ENCODE measurements at regions not wholly inside any gene's neighbourhood (a gene's known extent, or its start where the extent isn't known, plus 50 kb on each side); places are given as distances from the start of the nearest gene placed in this dataset.

DNA sequence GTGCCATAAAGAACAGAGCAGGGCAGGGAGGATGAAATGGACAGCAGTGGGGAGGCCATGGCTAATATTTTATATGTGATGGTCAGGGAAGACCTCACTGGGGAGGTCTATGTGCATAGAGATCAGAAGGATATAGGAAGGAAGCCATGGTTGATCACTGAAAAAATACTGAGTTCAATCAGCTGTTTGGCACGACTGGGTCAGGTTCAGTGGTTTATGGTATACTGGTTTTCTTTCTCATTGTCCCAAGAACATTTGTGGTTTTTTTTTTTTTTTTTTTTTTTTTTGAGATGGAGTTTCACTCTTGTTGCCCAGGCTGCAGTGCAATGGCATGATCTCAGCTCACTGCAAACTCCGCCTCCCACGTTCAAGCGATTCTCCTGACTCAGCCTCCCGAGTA is 78.3 kb upstream of the TIAM2 start:
- no peaks in the 10 kb centered on the region for H3K4me1 Mint-ChIP-seq
- H3K27ac Mint-ChIP-seq, result no peak overlapping the region
- no peaks in the 10 kb centered on the region for H3K36me3 Mint-ChIP-seq (ENCODE audit: low read depth)
- TF ChIP-seq, protein P1, sequence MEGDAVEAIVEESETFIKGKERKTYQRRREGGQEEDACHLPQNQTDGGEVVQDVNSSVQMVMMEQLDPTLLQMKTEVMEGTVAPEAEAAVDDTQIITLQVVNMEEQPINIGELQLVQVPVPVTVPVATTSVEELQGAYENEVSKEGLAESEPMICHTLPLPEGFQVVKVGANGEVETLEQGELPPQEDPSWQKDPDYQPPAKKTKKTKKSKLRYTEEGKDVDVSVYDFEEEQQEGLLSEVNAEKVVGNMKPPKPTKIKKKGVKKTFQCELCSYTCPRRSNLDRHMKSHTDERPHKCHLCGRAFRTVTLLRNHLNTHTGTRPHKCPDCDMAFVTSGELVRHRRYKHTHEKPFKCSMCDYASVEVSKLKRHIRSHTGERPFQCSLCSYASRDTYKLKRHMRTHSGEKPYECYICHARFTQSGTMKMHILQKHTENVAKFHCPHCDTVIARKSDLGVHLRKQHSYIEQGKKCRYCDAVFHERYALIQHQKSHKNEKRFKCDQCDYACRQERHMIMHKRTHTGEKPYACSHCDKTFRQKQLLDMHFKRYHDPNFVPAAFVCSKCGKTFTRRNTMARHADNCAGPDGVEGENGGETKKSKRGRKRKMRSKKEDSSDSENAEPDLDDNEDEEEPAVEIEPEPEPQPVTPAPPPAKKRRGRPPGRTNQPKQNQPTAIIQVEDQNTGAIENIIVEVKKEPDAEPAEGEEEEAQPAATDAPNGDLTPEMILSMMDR (IDR thresholded peaks at IDR 0.05; ENCODE audit: unreplicated experiment in 3 of 3), result no peak
- H3K4me3 Mint-ChIP-seq, result no peak overlapping the region
- no peaks in the 10 kb centered on the region for H3K9me3 Mint-ChIP-seq
- no peaks in the 10 kb centered on the region for H3K27me3 Mint-ChIP-seq (ENCODE audit: low read depth)

DNA sequence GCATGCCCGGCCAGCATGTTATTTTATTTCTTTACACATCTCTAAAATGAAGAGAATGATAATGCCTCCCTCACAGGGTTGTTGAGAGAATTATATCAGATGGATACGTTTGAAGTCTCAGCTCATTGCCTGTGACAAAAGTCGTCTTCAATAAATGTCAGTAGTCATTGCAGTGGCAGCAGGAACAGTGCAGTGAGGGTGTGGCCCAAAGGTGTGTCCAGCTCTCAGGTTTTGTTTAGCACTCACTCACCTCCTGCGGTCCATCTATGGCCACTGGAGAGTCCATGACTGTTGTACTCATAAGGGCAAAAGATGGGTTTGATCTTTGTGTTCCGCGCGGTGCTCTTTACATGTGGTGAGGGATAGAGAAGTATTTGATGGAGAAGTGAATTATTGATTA is 77.2 kb upstream of the TIAM2 start:
- no peaks in the 10 kb centered on the region for H3K36me3 Mint-ChIP-seq (ENCODE audit: low read depth)
- TF ChIP-seq, protein P1 (IDR thresholded peaks at IDR 0.05; ENCODE audit: unreplicated experiment in 3 of 3), result no peak
- no peak overlapping the region for H3K4me3 Mint-ChIP-seq
- peaks cover 2% of the 10 kb centered on the region for H3K4me1 Mint-ChIP-seq
- H3K27me3 Mint-ChIP-seq (ENCODE audit: low read depth), result no peaks in the 10 kb centered on the region
- H3K9me3 Mint-ChIP-seq, result no peaks in the 10 kb centered on the region
- H3K27ac Mint-ChIP-seq, result no peak overlapping the region

DNA sequence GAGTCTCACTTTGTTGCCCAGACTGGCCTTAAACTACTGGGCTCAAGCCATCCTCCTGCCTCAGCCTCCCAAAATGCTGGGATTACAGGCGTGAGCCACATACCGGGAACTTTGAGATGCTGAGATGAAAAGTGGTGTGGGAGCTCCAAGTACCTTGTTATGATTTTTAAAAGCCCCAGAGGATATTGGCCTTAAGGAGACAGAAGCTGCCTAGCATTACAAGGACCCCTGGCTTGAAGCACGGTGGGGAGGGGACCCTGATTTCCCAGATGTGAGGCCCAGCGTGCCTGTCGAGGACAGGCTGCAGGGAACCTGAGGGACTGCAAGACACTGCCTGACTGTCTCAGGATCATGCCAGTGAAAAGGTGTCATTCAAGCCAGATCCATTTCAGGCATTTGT is 75.3 kb upstream of the TIAM2 start:
- H3K4me3 Mint-ChIP-seq, result no peak overlapping the region
- peaks cover 7% of the 10 kb centered on the region for H3K4me1 Mint-ChIP-seq
- no peak overlapping the region for H3K27ac Mint-ChIP-seq
- no peaks in the 10 kb centered on the region for H3K36me3 Mint-ChIP-seq (ENCODE audit: low read depth)
- TF ChIP-seq, protein P1 (IDR thresholded peaks at IDR 0.05; ENCODE audit: unreplicated experiment in 3 of 3), result no peak
- H3K27me3 Mint-ChIP-seq (ENCODE audit: low read depth), result no peaks in the 10 kb centered on the region
- H3K9me3 Mint-ChIP-seq, result no peaks in the 10 kb centered on the region

DNA sequence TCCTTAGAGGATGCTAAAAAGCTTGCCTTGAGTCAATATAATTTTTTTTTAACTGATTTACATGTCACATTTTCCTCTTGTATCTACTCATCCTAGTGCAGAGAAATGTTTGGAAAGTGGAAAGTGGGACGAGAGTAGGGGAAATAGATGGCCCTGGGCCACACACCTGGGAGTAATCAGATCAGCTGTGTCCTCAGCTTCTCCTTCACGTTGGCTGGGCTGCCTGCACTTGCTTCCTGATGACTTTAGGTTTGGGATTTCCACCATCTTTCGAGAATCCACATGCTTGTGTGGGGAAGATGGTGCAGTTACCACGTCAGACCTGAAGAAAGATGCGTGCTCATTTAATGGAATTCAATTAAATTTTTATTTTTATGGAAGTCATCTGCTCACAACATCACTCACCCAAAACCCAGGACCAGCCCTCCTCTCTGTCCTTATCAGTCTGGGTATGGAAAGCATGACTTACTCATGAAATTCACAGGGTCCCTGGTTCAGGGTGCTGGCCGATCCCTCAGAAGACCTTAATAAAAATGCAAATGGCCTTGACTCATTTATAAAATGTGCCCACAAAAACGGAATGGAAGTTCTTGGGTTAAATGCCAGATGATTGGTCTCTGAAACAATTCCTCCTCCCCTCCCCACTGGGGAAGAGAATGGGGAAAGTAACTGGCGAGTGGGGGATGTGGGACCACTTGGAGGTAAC is 74.5 kb upstream of the TIAM2 start:
- no peaks in the 10 kb centered on the region for H3K9me3 Mint-ChIP-seq
- no peak overlapping the region for H3K4me3 Mint-ChIP-seq
- H3K4me1 Mint-ChIP-seq, result peaks cover 7% of the 10 kb centered on the region
- TF ChIP-seq, protein P1 (IDR thresholded peaks at IDR 0.05; ENCODE audit: unreplicated experiment in 3 of 3), result no peak
- H3K27ac Mint-ChIP-seq, result no peak overlapping the region
- no peaks in the 10 kb centered on the region for H3K27me3 Mint-ChIP-seq (ENCODE audit: low read depth)
- no peaks in the 10 kb centered on the region for H3K36me3 Mint-ChIP-seq (ENCODE audit: low read depth)

DNA sequence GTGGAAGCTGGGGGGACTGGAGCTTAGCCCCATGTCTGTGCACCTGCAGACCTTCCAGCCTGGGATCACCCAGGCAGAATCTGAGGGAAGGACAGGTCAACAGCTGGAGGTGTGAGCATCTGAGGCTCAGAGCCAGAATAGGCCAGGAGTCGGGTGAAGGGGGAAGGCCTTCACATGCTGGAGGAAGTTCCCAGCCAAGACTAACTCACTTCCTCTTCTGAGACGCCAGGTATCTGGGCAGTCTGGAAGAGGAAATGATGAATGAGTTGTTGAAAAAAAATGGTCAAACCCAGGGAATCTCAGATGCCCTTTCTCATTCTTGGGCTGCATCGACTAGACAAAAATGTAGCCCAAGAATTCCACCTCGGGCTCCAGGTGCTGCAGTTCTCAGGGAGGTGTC is 73.6 kb upstream of the TIAM2 start:
- Mint-ChIP-seq H3K4me3 (no peak overlapping the region), H3K4me1 (peaks cover 7% of the 10 kb centered on the region), H3K36me3 (ENCODE audit: low read depth) (no peaks in the 10 kb centered on the region), H3K27ac (no peak overlapping the region), H3K27me3 (ENCODE audit: low read depth) (no peaks in the 10 kb centered on the region), H3K9me3 (no peaks in the 10 kb centered on the region)
- TF ChIP-seq, protein P1 (IDR thresholded peaks at IDR 0.05; ENCODE audit: unreplicated experiment in 3 of 3), result no peak

DNA sequence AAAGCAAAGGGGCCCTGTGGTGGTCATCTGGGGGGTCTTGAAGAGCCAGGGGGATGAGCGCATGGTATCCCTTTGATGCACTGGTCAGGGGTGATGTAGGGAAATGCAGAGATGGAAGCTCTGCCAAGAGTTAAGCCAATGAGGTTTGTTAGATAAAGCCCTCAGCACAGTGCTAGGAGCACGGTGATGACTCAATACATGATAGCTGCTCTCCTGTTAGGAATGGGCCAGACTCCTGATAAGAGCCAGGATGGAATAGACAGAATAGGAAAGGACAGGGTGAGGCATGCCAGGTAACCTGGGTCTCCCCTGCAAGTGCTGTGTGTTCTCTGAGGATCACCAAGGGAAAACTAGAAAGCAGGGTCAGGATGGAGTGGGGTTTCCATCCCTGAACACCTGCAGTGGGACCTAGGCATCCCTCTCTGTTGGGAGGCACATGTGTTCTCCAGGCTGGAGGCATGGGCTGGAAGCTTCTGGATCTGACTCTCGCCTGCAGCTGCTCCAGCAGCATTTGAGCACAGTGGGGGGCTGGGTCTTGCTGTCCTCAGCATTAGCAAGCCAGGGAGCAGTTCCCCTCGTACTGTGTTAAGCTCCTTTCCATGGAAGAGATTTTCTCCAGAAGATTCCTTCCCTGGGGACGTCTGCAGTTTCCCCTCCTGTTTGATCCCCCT is 71.8 kb upstream of the TIAM2 start:
- no peaks in the 10 kb centered on the region for H3K9me3 Mint-ChIP-seq
- H3K27ac Mint-ChIP-seq, result peak overlapping the region in 1 of 3 experiments; percentile 55
- no peaks in the 10 kb centered on the region for H3K27me3 Mint-ChIP-seq (ENCODE audit: low read depth)
- peaks cover 9% of the 10 kb centered on the region for H3K4me1 Mint-ChIP-seq
- H3K4me3 Mint-ChIP-seq, result no peak overlapping the region
- TF ChIP-seq, protein P1 (IDR thresholded peaks at IDR 0.05; ENCODE audit: unreplicated experiment in 3 of 3), result no peak
- H3K36me3 Mint-ChIP-seq (ENCODE audit: low read depth), result no peaks in the 10 kb centered on the region

Measured in nephron (organoid).